Ishikawa (cell line): ENCODE measurements at regions not wholly inside any gene's neighbourhood (a gene's known extent, or its start where the extent isn't known, plus 50 kb on each side); places are given as distances from the start of the nearest gene placed in this dataset.

Experiments
- CEBPB ChIP-seq: IDR thresholded peaks from 2 replicates; pipeline ENCODE4 v1.6.1; 2012
- CREB1 ChIP-seq: IDR thresholded peaks from 2 replicates; pipeline ENCODE4 v1.6.1; 2012; ENCODE audit warnings: low read depth
- EGR1 ChIP-seq: IDR thresholded peaks from 2 replicates; pipeline ENCODE4 v1.6.1; 2012
- EP300 ChIP-seq: IDR thresholded peaks from 2 replicates; pipeline ENCODE4 v1.6.1; 2012; ENCODE audit warnings: borderline replicate concordance
- FOXM1 ChIP-seq: IDR thresholded peaks from 2 replicates; pipeline ENCODE4 v1.6.1; 2012; ENCODE audit warnings: low read depth, borderline replicate concordance
- MAX ChIP-seq: IDR thresholded peaks from 2 replicates; pipeline ENCODE4 v1.6.1; 2012
- NFIC ChIP-seq: IDR thresholded peaks from 2 replicates; pipeline ENCODE4 v1.6.1; 2012
- RAD21 ChIP-seq: IDR thresholded peaks from 2 replicates; pipeline ENCODE4 v1.6.1; 2012; ENCODE audit warnings: low read depth
- REST ChIP-seq: IDR thresholded peaks from 2 replicates; pipeline ENCODE4 v1.6.1; 2012; ENCODE audit warnings: low read depth, mild to moderate bottlenecking
- TAF1 ChIP-seq: IDR thresholded peaks from 2 replicates; pipeline ENCODE4 v1.6.1; 2012; ENCODE audit warnings: low read depth, mild to moderate bottlenecking
- TCF12 ChIP-seq: IDR thresholded peaks from 2 replicates; pipeline ENCODE4 v1.6.1; 2012; ENCODE audit warnings: low read depth
- TEAD4 ChIP-seq: IDR thresholded peaks from 2 replicates; pipeline ENCODE4 v1.6.1; 2012
- USF1 ChIP-seq: IDR thresholded peaks from 2 replicates; pipeline ENCODE4 v1.6.1; 2012
- YY1 ChIP-seq: IDR thresholded peaks from 2 replicates; pipeline ENCODE4 v1.6.1; 2012; ENCODE audit warnings: low read depth
- ZBTB7A ChIP-seq: IDR thresholded peaks from 2 replicates; pipeline ENCODE4 v1.6.1; 2012; ENCODE audit warnings: low read depth

DNA sequence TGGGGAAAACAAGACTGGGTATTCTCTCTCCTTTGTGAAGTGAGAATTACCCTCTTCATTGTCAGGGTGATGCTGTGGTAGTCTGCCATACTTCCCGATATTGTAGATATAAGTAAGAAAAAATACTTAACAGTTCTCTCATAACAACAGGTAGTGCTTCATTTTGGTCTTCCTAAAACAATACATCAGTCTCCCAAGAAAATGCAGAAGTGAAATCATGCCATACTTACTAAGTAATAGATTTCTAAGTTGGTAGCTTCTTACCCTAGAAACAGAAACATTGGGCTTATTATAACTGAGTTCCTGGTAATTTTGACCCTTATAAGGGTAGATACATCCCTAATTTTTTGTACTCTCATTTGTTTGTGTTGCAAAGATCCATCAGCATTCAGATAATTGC is 460.7 kb upstream of the DCC start:
- no peak for TF ChIP-seq EGR1
- TF ChIP-seq TEAD4 = no peak
- TF ChIP-seq FOXM1 = no peak
- TF ChIP-seq YY1 = no peak
- no peak for TF ChIP-seq CEBPB
- no peak for TF ChIP-seq RAD21
- TF ChIP-seq EP300 = no peak
- no peak for TF ChIP-seq TCF12
- TF ChIP-seq USF1 = no peak
- TF ChIP-seq MAX = no peak
- no peak for TF ChIP-seq REST
- no peak for TF ChIP-seq CREB1
- no peak for TF ChIP-seq ZBTB7A
- TF ChIP-seq TAF1 = no peak

DNA sequence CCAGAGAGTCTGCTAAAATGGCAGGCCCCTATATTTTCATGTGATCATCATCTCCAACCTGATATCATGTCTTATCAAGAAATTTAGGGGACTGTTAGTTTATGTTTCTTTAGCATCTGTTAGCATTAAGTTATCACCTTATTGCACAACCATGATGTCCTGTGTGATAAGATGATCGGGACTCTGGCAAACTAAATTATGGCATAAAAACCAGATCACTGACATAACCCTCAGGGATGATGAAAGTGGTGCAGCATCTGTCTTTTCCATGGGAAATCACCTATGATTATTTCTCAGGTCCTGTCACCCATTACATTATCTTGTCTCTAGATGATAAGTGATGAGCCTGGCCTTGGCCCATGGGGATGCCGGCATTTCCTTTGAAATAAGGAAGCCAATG is 458.6 kb upstream of the DCC start:
- no peak for TF ChIP-seq MAX
- TF ChIP-seq TEAD4 = no peak
- TF ChIP-seq REST = no peak
- no peak for TF ChIP-seq TAF1
- TF ChIP-seq ZBTB7A = no peak
- TF ChIP-seq RAD21 = no peak
- no peak for TF ChIP-seq CREB1
- no peak for TF ChIP-seq YY1

DNA sequence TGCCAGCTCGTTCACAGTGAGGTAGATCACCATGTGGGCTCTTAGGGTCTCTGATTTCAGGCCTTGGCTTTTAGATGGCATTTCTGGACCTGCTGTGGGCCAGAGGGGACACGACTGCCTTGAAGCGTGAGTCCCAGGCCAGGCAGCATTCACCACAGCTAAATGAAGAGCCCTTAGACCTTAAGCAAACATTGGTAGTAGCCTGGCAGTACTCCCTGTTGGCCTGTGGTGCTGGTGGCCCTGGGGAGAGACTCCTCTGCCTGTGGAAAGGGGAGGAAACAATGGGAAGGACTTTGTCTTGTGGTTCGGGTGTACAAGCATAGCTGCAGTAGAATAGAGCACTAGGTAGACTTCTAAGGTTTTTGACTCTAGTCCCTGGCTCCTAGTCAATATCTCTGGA is 456.0 kb upstream of the DCC start:
- no peak for TF ChIP-seq CREB1
- TF ChIP-seq FOXM1 = no peak
- TF ChIP-seq EP300 = no peak
- TF ChIP-seq ZBTB7A = no peak
- no peak for TF ChIP-seq TAF1
- no peak for TF ChIP-seq TEAD4
- no peak for TF ChIP-seq RAD21
- no peak for TF ChIP-seq TCF12

GRCh38 chr18:51890762-51891161 is 449.2 kb upstream of the DCC start:
- TF ChIP-seq NFIC (peak; percentile 35; the same call in 1 of the 2 replicates), ZBTB7A (no peak)

DNA sequence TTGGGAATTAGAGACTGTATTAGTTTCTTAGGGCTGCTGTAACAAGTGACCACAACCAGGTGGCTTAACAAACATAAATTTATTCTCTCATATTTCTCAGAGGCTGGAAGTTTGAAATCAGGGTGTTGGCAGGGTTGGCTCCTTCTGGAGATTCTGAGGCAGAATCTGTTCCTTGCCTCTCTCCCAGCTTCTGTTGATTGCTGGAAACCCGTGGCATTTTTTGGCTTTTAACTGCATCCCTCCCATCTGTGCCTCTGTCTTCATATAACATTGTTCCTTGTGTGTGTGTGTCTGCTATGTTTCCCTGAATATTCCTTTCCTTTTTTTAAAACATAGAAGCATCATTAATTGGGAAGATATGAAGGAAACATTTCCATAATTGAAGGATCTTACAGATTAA is 448.1 kb upstream of the DCC start:
- no peak for TF ChIP-seq EP300
- TF ChIP-seq TAF1 = no peak
- TF ChIP-seq MAX = no peak
- no peak for TF ChIP-seq EGR1
- no peak for TF ChIP-seq CREB1
- TF ChIP-seq YY1 = no peak
- no peak for TF ChIP-seq NFIC
- no peak for TF ChIP-seq ZBTB7A
- TF ChIP-seq FOXM1 = no peak
- no peak for TF ChIP-seq TEAD4
- no peak for TF ChIP-seq USF1
- TF ChIP-seq RAD21 = no peak
- no peak for TF ChIP-seq TCF12

DNA sequence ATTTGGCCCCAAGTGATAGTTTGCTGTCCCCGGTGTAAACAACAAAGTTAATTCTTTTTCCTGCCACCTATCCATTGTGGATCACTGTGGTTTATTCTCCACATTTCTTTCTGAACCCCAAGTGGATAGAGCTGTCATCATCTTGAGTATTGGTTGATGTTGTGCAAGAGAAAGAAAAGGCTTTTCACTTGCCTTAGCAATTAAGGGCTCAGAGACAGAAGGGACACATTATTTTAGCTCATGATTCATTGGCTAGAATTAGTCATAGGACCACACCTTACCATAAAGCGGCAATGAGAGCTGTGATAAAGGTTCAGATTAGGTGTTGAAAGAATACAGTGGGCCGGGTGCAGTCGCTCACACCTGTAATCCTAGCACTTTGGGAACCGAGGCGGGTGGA is 442.1 kb upstream of the DCC start:
- no peak for TF ChIP-seq TEAD4
- TF ChIP-seq FOXM1 = no peak
- no peak for TF ChIP-seq EGR1
- TF ChIP-seq NFIC = no peak
- TF ChIP-seq REST = no peak
- no peak for TF ChIP-seq RAD21
- no peak for TF ChIP-seq TAF1
- no peak for TF ChIP-seq TCF12
- no peak for TF ChIP-seq USF1
- no peak for TF ChIP-seq EP300
- no peak for TF ChIP-seq CEBPB
- TF ChIP-seq YY1 = no peak
- no peak for TF ChIP-seq CREB1
